ENCODE measurements at regions not wholly inside any gene's neighbourhood (a gene's known extent, or its start where the extent isn't known, plus 50 kb on each side); places are given as distances from the start of the nearest gene placed in this dataset.

DNA sequence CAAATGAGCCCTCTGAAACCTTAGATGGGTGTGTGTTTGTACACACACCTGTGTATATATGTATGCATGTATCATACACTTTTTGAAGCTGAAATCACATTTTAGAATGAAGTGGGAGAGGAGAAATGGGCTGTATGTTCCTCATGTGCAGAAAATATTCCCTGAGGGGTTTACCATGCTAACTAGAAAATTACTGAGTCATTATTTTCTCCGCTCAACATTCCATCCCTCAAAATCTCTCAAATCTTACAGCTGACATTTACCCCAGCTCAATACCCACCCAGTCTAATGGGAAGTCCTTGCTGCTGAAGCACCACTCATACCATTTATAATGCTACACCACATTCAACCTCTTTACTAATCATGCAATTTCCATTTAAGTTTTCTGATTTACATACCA is 138.6 kb downstream of the P2RY1 start:
- no peaks in the 10 kb centered on the region for H3K27me3 ChIP-seq (ENCODE audit: control insufficient read depth in 2 of 2, insufficient read depth in 2 of 2, low read length in 2 of 2)
- TF ChIP-seq MAX (IDR thresholded peaks at IDR 0.05; ENCODE audit: insufficient read depth, insufficient read length) = no peak
- TF ChIP-seq POLR2A (IDR thresholded peaks at IDR 0.05; ENCODE audit: low read depth, low read length) = no peak
- TF ChIP-seq EZH2 (IDR thresholded peaks at IDR 0.05; ENCODE audit: borderline replicate concordance, low read depth, low read length, severe bottlenecking) = no peak
- TF ChIP-seq GATA2 (IDR thresholded peaks at IDR 0.05; ENCODE audit: insufficient read depth, insufficient read length, low read depth, low read length) = no peak
- no peak for TF ChIP-seq MYC (IDR thresholded peaks at IDR 0.05; ENCODE audit: low read depth, low read length)
- TF ChIP-seq POLR2AphosphoS5 (IDR thresholded peaks at IDR 0.05; ENCODE audit: insufficient read depth, low read depth, low read length) = no peak
- TF ChIP-seq, protein P1, sequence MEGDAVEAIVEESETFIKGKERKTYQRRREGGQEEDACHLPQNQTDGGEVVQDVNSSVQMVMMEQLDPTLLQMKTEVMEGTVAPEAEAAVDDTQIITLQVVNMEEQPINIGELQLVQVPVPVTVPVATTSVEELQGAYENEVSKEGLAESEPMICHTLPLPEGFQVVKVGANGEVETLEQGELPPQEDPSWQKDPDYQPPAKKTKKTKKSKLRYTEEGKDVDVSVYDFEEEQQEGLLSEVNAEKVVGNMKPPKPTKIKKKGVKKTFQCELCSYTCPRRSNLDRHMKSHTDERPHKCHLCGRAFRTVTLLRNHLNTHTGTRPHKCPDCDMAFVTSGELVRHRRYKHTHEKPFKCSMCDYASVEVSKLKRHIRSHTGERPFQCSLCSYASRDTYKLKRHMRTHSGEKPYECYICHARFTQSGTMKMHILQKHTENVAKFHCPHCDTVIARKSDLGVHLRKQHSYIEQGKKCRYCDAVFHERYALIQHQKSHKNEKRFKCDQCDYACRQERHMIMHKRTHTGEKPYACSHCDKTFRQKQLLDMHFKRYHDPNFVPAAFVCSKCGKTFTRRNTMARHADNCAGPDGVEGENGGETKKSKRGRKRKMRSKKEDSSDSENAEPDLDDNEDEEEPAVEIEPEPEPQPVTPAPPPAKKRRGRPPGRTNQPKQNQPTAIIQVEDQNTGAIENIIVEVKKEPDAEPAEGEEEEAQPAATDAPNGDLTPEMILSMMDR (IDR thresholded peaks at IDR 0.05; ENCODE audit: extremely low read depth in 1 of 2, insufficient read depth in 1 of 2, low read depth in 1 of 2, low read length in 2 of 2) = no peak
- no peak for TF ChIP-seq FOS (IDR thresholded peaks at IDR 0.05; ENCODE audit: borderline replicate concordance, insufficient read depth, low read length)
- no peak for TF ChIP-seq JUN (IDR thresholded peaks at IDR 0.05; ENCODE audit: borderline replicate concordance, insufficient read depth, insufficient read length, low read depth)
- H3K4me3 ChIP-seq (replicated peaks in 1 of 3; ENCODE audit: insufficient read depth in 1 of 3, low read depth in 1 of 3, low read length in 3 of 3) = no peak overlapping the region
- peaks cover 2% of the 10 kb centered on the region for H3K4me1 ChIP-seq (ENCODE audit: control insufficient read depth, extremely low read depth, insufficient read depth, low read length)
- no peaks in the 10 kb centered on the region for H3K9me3 ChIP-seq (replicated peaks; ENCODE audit: control insufficient read depth, insufficient read depth, low read length)
- intact Hi-C loops (cut with micrococcal nuclease) = no loop called here
- no peaks in the 10 kb centered on the region for H4K20me1 ChIP-seq (replicated peaks; ENCODE audit: control insufficient read depth, extremely low read depth, insufficient read depth, low read length)
- DNase-seq (ENCODE audit: low read depth, low spot score) = no peak
- no peaks in the 10 kb centered on the region for H3K9me1 ChIP-seq (replicated peaks; ENCODE audit: control insufficient read depth, extremely low read depth, insufficient read depth, low read length)
- H3K79me2 ChIP-seq (ENCODE audit: control insufficient read depth, insufficient read depth, low read length) = no peaks in the 10 kb centered on the region
- no peak for FAIRE-seq
- no peak overlapping the region for H3K9ac ChIP-seq (replicated peaks; ENCODE audit: extremely low read depth, insufficient read depth, low read length)
- dilution Hi-C loops (cut with MboI; ENCODE audit: extremely low pct_ligation_motif_present, low sequenced_read_pairs) = no loop called here
- no peak overlapping the region for H3K4me2 ChIP-seq (ENCODE audit: insufficient read depth, low read length)
- BruUV-seq (replicated peaks) = no TSS peak
- POLR2A ChIA-PET = no interaction called here
- no peak overlapping the region for H2AFZ ChIP-seq (ENCODE audit: low read depth, low read length)
- CTCF ChIA-PET = interaction anchor here (1.1 kb wide), 1 partner anchor 13 kb away, joined by 8 read pairs; no protein-coding TSS in a partner anchor
- no peak overlapping the region for H3K27ac ChIP-seq (ENCODE audit: insufficient read depth, low read depth, low read length)
- H3K36me3 ChIP-seq (ENCODE audit: control insufficient read depth in 2 of 2, extremely low read depth in 1 of 2, insufficient read depth in 2 of 2, low read length in 2 of 2) = no peaks in the 10 kb centered on the region
